ENCODE measurements at regions not wholly inside any gene's neighbourhood (a gene's known extent, or its start where the extent isn't known, plus 50 kb on each side); places are given as distances from the start of the nearest gene placed in this dataset.
"Not testable (repeated sequence)": the region's sequence is repeated elsewhere in the genome, so short reads cannot be mapped to it uniquely, and the experiment has no call there.

DNA sequence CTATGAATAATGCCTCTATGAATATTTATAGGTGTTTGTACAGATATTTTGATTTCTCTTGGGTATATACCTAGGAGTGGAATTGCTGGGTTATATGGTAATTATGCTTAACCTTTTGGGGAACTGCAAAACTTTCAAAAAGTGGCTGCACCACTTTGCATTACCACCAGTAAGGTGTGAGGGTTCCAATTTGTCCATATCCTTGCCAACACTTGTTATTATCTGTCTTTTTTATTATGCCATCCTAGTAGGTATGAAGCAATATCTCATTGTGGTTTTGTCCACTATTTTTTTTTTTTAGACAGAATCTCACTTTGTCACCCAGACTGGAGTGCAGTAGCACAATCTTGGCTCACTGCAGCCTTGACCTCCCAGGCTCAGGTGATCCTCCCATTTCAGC lies 112.2 kb upstream of the FBXO11 start:
- H3K4me3 ChIP-seq (ENCODE audit: insufficient read depth, low read depth, low read length) = no peak overlapping the region
- no peaks in the 10 kb centered on the region for H3K27me3 ChIP-seq (ENCODE audit: control insufficient read depth, insufficient read depth, low read length)
- no peak for DNase-seq
- H3K36me3 ChIP-seq (replicated peaks; ENCODE audit: control insufficient read depth, insufficient read depth, low read length) = no peaks in the 10 kb centered on the region

DNA sequence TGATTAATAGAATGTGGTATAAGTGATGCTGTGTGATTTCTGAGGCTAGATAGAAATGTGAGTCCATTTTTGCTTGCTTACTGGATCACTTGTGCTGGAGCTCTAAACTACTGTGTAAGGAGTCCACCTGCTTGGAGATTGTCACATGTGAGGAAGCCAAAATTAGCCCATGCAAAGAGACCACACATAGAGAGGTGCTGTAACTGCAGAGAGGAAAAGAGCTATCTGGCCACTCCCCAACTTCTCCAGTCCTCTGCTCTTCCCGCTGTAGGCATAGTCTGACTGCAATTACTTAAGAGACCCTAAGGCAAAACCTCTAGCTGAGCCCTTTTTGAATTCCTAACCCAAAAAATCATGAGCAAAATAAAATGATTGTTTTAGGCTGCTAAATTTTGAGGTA lies 120.6 kb upstream of the FBXO11 start:
- no peak overlapping the region for H3K4me3 ChIP-seq (ENCODE audit: insufficient read depth, low read depth, low read length)
- no peak for DNase-seq
- no peaks in the 10 kb centered on the region for H3K36me3 ChIP-seq (replicated peaks; ENCODE audit: control insufficient read depth, insufficient read depth, low read length)
- no peaks in the 10 kb centered on the region for H3K27me3 ChIP-seq (ENCODE audit: control insufficient read depth, insufficient read depth, low read length)

DNA sequence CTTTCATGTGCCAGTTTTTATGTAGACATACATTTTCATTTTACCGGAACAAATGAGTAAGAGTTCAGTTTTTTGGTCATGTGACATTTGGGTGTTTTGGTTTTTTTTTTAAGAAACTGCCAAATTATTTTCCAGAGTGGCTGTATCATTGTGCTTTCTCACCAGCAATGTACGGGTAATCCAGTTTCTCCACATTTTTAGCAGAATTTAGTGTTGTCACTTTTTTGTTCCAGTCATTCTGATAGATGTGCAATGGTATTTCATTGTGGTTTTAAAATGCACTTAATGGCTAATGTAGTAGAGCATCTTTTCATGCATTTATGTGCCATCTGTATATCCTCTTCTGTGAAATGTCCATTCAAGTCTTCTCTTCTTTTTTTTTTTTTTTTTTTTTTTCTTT lies 126.5 kb upstream of the FBXO11 start:
- DNase-seq = no peak
- no peak overlapping the region for H3K4me3 ChIP-seq (ENCODE audit: insufficient read depth, low read depth, low read length)
- no peaks in the 10 kb centered on the region for H3K36me3 ChIP-seq (replicated peaks; ENCODE audit: control insufficient read depth, insufficient read depth, low read length)
- H3K27me3 ChIP-seq (ENCODE audit: control insufficient read depth, insufficient read depth, low read length) = no peaks in the 10 kb centered on the region

DNA sequence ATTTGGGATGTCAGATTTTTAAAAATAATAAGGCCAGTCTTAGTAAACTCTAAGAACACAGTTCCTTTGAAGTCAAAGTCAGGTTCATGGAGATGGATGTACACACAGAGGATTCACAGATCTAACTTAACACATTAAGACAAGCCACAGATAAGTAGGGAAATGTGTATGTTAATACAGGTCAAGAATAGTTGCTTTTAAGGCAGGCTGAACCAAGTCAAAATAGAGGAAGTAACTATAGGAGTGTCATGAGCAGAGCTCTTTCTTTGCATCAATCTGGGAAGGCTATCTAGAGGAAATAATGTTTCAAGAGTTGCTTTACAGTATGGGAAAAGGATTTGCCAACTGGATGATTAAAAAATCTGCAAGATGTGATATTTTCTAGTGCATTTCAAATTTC lies 128.0 kb upstream of the FBXO11 start:
- no peaks in the 10 kb centered on the region for H3K36me3 ChIP-seq (replicated peaks; ENCODE audit: control insufficient read depth, insufficient read depth, low read length)
- DNase-seq = no peak

DNA sequence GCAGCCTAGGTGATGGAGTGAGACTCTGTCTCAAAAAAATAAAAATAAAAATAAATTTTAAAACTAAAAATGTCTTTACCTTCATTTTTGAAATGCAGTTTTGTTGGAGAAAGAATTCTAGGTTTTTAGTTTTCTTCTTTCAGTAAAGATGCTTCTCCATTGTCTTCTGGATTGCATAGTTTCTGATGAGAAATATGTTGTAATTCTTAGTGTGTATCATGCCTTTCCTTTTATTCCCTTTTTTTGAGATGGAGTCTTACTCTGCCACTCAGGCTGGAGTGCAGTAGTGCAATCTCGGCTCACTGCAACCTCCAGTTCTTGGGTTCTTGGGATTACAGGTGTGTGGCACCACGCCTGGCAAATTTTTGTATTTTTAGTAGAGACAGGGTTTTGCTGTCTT lies 130.0 kb upstream of the FBXO11 start:
- no peaks in the 10 kb centered on the region for H3K27me3 ChIP-seq (ENCODE audit: control insufficient read depth, insufficient read depth, low read length)
- no peak overlapping the region for H3K4me3 ChIP-seq (ENCODE audit: insufficient read depth, low read depth, low read length)
- H3K36me3 ChIP-seq (replicated peaks; ENCODE audit: control insufficient read depth, insufficient read depth, low read length) = no peaks in the 10 kb centered on the region
- no peak for DNase-seq

More for the DNA sequence above, 128.0 kb upstream of the FBXO11 start:
- Histone ChIP-seq H3K4me3 (ENCODE audit: insufficient read depth, low read depth, low read length) (no peak overlapping the region), H3K27me3 (ENCODE audit: control insufficient read depth, insufficient read depth, low read length) (no peaks in the 10 kb centered on the region)

DNA sequence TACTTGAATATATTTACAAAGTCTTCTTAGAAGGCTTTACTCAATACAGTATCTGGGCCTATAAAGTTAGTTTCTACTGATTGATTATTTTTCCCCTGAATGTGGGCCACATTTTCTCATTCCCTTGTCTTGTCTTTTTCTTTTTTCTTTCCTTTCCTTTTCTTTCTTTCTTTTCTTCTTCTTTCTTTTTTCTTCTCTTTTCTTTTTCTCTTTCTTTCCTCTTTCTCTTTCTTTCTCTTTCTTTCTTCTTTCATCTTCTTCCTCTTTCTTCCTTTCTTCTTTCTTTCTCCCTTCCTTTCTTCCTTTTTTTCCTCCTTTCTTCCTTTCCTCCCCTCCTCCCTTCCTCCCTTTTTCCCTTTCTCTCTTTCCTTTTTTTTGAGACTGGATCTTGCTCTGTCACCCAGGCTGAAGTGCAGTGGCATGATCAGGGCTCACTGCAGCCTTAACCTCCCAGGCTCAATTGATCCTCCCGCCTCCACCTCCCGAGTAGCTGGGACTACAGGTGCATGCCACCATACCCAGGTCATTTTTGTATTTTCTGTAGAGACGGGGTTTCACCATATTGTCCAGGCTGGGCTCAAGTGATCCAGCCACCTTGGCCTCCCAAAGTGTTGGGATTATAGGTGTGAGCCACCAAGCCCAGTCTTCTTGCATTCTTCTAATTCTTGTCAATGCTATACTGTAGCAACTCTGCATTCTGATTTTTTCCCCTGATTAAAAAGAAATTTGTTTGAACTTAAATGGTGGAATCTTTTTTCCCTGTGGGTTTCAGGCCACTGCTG lies 133.1 kb upstream of the FBXO11 start:
- Histone ChIP-seq H3K4me3 (ENCODE audit: insufficient read depth, low read depth, low read length) (no peak overlapping the region), H3K27me3 (ENCODE audit: control insufficient read depth, insufficient read depth, low read length) (no peaks in the 10 kb centered on the region), H3K36me3 (replicated peaks; ENCODE audit: control insufficient read depth, insufficient read depth, low read length) (no peaks in the 10 kb centered on the region)
- no peak for DNase-seq

DNA sequence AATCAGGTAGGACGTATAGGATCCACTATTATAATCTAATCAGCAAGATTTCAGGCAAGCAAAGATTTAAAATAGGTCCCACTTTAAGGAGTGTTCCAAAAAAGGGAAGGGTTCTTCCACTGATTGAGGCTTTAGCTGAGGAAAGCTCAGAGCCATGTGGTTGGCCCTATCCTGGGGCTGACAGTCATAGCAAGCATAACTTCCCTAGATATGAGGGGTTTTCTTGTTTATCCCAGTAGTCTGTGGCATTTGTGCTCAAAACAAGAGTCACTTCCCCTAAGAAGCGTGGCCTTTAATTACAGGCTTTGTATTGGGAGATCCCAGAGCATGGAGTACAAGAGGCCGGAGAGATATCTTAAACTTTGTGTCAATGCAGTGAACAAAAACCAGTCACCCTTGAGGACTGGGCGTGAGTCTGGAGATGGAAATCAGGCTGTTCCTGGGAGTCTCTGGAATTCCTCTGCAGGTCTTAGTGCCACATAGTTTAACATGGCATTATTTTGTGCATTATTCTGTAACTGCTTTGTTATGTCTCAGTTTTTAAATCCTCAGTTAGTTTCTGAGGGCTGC lies 136.9 kb upstream of the FBXO11 start:
- no peak for DNase-seq
- H3K36me3 ChIP-seq (replicated peaks; ENCODE audit: control insufficient read depth, insufficient read depth, low read length) = no peaks in the 10 kb centered on the region

DNA sequence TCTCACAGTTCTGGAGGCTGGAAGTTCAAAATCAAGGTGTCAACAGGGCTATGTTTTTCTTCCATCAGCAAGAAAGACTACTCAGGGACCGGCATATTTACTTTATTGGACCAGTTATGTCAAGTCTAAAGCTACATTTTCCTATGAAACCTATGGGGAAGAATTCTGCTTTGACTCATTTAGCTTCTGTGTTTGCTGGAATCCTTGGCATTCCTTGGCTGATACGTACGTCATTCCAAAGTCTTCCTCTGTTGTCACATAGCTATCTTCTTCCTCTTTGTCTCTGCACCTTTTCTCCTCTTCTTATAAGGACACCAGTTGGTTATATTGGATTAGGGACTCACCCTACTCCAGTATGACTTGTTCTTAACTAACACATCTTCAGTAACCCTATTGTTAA lies 137.4 kb upstream of the FBXO11 start:
- no peak for DNase-seq
- no peaks in the 10 kb centered on the region for H3K27me3 ChIP-seq (ENCODE audit: control insufficient read depth, insufficient read depth, low read length)

More for the DNA sequence above, 136.9 kb upstream of the FBXO11 start:
- Histone ChIP-seq H3K4me3 (ENCODE audit: insufficient read depth, low read depth, low read length) (no peak overlapping the region), H3K27me3 (ENCODE audit: control insufficient read depth, insufficient read depth, low read length) (no peaks in the 10 kb centered on the region)

DNA sequence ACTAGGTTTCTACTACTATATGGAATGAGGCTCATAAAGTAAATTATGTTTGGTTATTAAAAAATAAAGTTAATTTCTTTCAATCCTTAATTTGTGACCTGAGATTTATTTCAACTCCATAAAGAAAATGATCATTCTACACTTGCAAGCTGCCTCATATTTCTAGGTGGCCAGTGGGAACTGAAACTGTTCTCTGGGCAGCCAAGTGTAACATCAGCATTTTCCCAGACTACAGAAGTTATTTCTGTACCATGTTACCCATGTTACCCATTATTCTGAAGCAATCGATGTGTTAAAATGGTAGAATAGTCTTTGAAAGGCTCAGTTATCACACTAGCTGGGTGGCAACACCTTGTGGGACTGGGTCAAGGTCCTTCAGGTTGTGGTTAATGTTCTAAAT lies 139.3 kb upstream of the FBXO11 start:
- no peak for DNase-seq
- Histone ChIP-seq H3K36me3 (replicated peaks; ENCODE audit: control insufficient read depth, insufficient read depth, low read length) (no peaks in the 10 kb centered on the region), H3K27me3 (ENCODE audit: control insufficient read depth, insufficient read depth, low read length) (no peaks in the 10 kb centered on the region), H3K4me3 (ENCODE audit: insufficient read depth, low read depth, low read length) (no peak overlapping the region)

More for the DNA sequence above, 137.4 kb upstream of the FBXO11 start:
- Histone ChIP-seq H3K4me3 (ENCODE audit: insufficient read depth, low read depth, low read length) (no peak overlapping the region), H3K36me3 (replicated peaks; ENCODE audit: control insufficient read depth, insufficient read depth, low read length) (no peaks in the 10 kb centered on the region)

DNA sequence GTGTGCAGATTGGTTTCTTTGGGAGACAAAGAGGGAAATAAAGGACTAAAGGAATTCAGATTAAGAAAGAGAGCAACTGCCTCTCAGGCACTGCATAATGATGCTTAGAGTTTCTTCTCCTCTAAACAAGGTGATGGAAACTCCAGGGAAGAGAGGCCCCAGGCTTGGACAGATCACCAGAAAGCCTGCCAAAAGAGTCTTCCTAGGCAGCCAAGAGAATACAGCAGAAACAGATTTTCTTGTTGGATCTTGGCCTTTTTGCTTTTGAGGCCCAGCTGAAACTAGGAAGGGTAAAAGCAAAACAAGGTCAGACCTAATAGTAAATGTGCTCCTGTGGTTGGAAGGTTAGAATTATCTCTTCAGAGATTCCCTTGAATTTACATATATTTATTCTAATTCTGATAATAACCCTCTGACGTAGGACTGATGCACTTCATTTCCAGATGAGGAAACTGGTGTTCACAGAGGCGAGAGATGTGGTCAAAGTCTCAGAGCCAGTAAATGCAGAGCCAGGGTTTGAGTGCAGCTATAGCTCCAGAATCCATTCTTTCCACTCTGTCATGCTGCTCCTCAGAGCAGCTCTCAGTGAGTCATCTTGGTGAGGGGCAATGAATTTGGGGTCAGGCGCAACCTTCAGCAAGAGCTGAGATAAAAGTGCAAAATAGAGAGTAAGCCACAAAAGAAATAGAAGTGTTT lies 142.3 kb upstream of the FBXO11 start:
- Histone ChIP-seq H3K36me3 (replicated peaks; ENCODE audit: control insufficient read depth, insufficient read depth, low read length) (no peaks in the 10 kb centered on the region), H3K4me3 (ENCODE audit: insufficient read depth, low read depth, low read length) (no peak overlapping the region), H3K27me3 (ENCODE audit: control insufficient read depth, insufficient read depth, low read length) (no peaks in the 10 kb centered on the region)

DNA sequence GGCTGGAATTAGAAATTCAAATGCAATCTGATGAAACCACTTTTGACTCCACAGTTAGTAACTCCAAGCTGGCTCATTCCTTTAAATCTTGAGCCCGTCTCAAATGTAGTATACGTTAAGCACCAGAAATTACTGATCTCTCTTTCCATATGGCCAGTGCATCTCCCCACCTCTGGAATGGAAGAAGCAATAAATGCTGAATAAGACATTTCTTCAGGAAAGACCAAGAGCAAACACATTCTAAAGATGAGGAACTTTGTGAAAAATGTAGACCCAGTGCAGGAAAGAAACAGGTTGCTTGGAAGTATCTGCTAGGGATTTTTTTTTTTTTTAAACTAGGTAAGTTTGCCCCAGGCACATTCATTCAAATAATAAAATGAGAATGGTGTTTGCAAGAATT lies 143.1 kb upstream of the FBXO11 start:
- no peak for DNase-seq
- H3K36me3 ChIP-seq (replicated peaks; ENCODE audit: control insufficient read depth, insufficient read depth, low read length) = no peaks in the 10 kb centered on the region
- no peak overlapping the region for H3K4me3 ChIP-seq (ENCODE audit: insufficient read depth, low read depth, low read length)
- no peaks in the 10 kb centered on the region for H3K27me3 ChIP-seq (ENCODE audit: control insufficient read depth, insufficient read depth, low read length)

More for the DNA sequence above, 142.3 kb upstream of the FBXO11 start:
- no peak for DNase-seq

DNA sequence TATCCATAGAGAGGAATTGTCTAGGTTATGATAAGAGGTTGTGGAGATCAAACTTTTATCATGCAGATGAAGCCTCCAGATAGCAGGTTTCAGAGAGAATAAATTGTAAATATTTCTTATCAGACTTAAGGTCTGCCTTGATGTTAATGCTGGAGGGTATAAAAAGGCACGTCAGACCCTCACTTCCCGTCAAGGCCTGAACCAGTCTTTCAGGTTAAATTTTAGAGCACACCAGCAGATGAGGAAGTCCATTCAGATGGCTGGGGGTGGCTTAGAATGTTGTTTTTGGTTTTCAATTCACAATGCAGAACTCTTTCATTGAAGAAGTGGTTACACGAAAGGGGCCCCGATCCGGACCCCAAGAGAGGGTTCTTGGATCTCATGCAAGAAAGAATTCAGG lies 144.4 kb upstream of the FBXO11 start:
- no peak for DNase-seq
- Histone ChIP-seq H3K27me3 (ENCODE audit: control insufficient read depth, insufficient read depth, low read length) (no peaks in the 10 kb centered on the region), H3K36me3 (replicated peaks; ENCODE audit: control insufficient read depth, insufficient read depth, low read length) (no peaks in the 10 kb centered on the region), H3K4me3 (ENCODE audit: insufficient read depth, low read depth, low read length) (no peak overlapping the region)

DNA sequence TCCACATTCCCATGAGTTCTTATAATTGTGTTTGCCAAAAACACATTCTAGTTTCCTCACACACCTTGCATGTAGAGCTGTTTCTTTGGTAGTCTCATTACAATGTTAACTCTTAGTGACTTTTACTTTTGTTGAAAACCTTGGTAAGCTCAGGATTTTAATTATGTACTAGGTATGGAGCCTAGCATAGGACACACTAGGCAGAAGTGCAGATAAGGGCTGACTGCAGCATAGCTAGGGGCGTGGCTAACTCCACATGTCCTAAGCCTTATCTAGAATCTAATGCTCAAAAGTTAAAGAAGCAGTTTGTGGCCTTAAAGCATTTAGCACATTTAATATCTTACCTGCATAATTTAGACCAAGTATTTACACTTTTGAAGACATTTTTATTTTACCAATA lies 153.7 kb upstream of the FBXO11 start:
- H3K36me3 ChIP-seq (replicated peaks; ENCODE audit: control insufficient read depth, insufficient read depth, low read length) = no peaks in the 10 kb centered on the region
- DNase-seq = no peak
- no peak overlapping the region for H3K4me3 ChIP-seq (ENCODE audit: insufficient read depth, low read depth, low read length)
- no peaks in the 10 kb centered on the region for H3K27me3 ChIP-seq (ENCODE audit: control insufficient read depth, insufficient read depth, low read length)

DNA sequence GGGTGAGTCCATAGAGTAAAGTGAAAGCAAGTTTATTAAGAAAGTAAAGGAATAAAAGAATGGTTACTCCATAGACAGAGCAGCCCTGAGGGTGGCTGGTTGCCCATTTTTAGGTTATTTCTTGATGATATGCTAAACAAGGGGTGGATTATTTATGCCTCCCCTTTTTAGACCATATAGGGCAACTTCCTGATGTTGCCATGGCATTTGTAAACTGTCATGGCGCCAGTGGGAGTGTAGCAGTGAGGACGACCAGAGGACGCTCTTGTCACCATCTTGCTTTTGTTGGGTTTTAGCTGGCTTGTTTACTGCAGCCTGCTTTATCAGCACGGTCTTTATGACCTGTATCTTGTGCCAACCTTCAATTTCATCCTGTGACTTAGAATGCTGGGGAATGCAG lies 155.4 kb upstream of the FBXO11 start:
- H3K27me3 ChIP-seq (ENCODE audit: control insufficient read depth, insufficient read depth, low read length); H3K36me3 ChIP-seq (replicated peaks; ENCODE audit: control insufficient read depth, insufficient read depth, low read length); H3K4me3 ChIP-seq (ENCODE audit: insufficient read depth, low read depth, low read length); DNase-seq: not testable (repeated sequence)

DNA sequence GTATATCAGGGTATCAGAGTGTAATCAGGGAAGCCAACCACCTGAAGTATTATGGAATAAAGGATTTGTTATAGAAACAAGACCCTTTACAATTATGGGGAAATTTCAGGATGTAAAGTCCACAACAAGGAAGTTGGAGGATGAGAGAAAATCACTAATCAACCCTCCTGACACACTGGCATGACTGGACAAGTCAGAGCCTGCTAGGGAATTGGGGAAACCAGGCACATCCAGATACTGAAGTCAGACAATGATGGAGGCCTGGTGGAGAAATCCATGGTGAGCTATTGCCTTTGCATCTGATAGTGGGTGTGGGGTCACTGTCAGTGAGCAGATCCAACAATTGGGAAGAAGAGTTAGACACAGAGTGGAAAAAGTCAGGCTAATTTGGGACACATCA lies 158.8 kb upstream of the FBXO11 start:
- H3K27me3 ChIP-seq (ENCODE audit: control insufficient read depth, insufficient read depth, low read length) = no peaks in the 10 kb centered on the region
- no peaks in the 10 kb centered on the region for H3K36me3 ChIP-seq (replicated peaks; ENCODE audit: control insufficient read depth, insufficient read depth, low read length)
- no peak for DNase-seq
- H3K4me3 ChIP-seq (ENCODE audit: insufficient read depth, low read depth, low read length) = no peak overlapping the region
